ENCODE measurements at regions not wholly inside any gene's neighbourhood (a gene's known extent, or its start where the extent isn't known, plus 50 kb on each side); places are given as distances from the start of the nearest gene placed in this dataset.

- TF ChIP-seq SUZ12 (IDR thresholded peaks at IDR 0.05; ENCODE audit: extremely low read depth, insufficient read depth, insufficient read length) (no peak), ZNF274 (IDR thresholded peaks at IDR 0.05; ENCODE audit: low read depth, low read length) (no peak)
Observed at GRCh38 chr18:42444349-42444748, 489.3 kb downstream of the PIK3C3 start.

All from NT2/D1 (cell line).